Body of pancreas (tissue), 4 donors: ENCODE measurements at regions not wholly inside any gene's neighbourhood (a gene's known extent, or its start where the extent isn't known, plus 50 kb on each side); places are given as distances from the start of the nearest gene placed in this dataset.

Experiments
- POLR2A ChIP-seq, 3 donors: fragments of 450-650 bp; IDR thresholded peaks; one replicate each; pipeline ENCODE4 v1.6.1; 2016; ENCODE audit warnings: antibody characterized with exemption in 3 of 3, mild to moderate bottlenecking in 2 of 3
- TF ChIP-seq, protein P1 (sequence below), 7 experiments: fragments of 450-650 bp in 4 of 7; fragments of 200-600 bp in 3 of 7; sonication (generic) in 3 of 7; IDR thresholded peaks; one replicate each; pipeline ENCODE4 v1.5.1; 2016 to 2019; ENCODE audit warnings: antibody characterized with exemption in 7 of 7

DNA sequence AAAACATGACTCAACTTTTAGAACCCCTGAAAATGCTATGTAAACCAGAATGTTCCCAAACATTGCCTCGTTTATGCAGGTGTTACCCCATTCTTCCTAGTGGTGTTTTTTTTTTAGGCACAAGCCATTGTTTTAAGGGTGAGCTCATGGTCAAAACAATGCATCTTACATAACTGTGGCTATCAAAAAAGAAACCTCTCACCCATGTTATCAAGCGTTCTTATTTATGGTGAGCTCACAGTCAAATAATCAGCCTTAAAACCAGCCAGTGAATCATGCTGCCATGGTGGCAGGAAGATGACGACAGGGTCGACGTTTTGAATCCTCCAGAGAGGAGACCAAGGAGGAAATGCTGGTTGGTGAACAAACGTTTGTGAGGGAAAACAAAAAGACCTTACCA is 195.2 kb downstream of the KDR start:
- TF ChIP-seq, protein P1, sequence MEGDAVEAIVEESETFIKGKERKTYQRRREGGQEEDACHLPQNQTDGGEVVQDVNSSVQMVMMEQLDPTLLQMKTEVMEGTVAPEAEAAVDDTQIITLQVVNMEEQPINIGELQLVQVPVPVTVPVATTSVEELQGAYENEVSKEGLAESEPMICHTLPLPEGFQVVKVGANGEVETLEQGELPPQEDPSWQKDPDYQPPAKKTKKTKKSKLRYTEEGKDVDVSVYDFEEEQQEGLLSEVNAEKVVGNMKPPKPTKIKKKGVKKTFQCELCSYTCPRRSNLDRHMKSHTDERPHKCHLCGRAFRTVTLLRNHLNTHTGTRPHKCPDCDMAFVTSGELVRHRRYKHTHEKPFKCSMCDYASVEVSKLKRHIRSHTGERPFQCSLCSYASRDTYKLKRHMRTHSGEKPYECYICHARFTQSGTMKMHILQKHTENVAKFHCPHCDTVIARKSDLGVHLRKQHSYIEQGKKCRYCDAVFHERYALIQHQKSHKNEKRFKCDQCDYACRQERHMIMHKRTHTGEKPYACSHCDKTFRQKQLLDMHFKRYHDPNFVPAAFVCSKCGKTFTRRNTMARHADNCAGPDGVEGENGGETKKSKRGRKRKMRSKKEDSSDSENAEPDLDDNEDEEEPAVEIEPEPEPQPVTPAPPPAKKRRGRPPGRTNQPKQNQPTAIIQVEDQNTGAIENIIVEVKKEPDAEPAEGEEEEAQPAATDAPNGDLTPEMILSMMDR (IDR thresholded peaks at IDR 0.05), result no peak
- no peak for TF ChIP-seq POLR2A (IDR thresholded peaks at IDR 0.05)
